D341Med (cell line): ENCODE measurements at regions not wholly inside any gene's neighbourhood (a gene's known extent, or its start where the extent isn't known, plus 50 kb on each side); places are given as distances from the start of the nearest gene placed in this dataset.
"Not testable (repeated sequence)": the region's sequence is repeated elsewhere in the genome, so short reads cannot be mapped to it uniquely, and the experiment has no call there.

Experiments used
- DNase-seq: peaks from one replicate; pipeline ENCODE4 v3.0.0; 2012; ENCODE audit warnings: low spot score

DNA sequence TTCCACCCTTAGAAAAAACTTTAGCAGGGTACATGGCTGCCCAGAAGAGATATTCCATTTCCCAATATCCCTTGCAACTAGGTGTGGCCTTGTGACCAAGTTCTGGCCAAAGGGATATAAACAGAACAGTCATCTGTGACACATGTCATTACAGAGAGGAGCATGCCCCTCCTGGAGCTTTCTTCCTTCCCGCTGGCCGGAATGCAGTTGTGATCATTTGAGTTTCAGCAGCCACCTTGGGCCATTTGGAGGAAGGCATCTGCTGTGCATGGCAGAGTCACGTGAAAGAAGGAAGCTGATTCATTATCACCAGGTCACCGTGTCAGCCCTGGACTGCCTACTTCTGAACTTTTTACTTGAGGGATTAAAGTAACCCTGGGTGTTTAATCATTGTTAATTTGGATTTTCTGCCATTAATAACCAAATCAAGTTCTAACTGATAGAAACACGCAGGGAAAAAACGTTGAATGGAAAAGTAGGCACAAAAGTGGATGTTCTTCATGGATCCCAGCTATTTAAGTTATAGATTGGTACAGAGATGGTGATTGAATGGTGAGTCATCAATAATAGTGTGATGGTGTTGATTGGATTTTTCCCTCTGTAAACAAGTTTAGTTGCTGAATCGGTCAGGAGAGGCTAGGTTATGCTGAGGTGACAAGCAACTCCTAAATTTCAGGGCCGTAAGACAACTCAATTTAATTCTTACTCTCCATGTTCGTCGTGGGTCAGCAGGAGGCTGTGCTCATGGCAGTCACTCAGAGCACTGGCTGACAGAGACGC is 80.7 kb upstream of the CCDC167 start:
- no peak for DNase-seq

DNA sequence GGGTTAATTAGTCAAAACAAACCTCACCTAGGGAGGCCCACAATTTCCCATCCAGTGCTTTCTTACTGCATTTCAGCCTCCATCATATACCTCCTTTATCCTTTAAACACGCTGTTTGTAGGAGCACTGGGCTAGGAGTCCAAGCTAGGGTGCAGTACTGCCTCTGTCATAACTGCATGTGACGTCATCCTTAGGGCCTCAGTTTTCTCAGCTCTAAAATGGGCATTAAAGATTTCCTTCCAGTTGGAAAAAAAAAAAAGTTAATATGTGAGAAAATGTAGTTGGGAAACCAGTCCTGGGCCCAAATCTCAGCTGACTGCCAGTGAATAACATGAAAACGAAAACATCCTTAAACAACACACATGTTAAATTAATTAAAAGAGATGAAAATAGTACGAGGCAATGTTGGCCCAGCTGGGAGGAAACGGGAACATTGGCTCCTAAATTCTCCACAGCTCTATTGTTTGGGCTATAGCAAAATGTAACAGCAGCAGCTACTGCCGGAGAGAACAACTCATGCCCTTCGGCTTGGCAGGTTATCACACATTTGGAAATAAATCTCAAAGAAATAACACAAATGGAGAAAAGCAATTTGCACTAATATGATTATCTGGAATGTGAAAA is 79.9 kb upstream of the CCDC167 start:
- DNase-seq, result no peak

DNA sequence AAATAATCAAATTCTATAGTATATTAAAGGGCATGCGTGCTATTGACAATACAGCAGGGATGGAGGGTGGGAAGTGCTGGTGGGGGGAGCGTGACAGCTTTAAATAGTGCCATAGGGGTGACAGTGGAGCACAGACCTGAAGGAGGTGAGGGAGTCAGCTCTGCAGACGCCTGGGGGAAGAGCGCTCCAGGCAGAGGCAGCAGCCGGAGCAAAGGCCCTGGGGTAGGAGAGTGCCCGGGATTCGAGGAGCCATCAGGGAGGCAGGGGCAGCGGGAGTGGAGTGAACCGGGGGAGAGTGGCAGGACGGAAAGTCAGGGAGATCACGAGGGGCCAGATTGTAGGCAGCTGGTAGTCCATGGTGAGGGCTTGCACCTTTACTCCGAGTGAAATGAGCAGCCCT is 78.4 kb upstream of the CCDC167 start:
- DNase-seq, result no peak

DNA sequence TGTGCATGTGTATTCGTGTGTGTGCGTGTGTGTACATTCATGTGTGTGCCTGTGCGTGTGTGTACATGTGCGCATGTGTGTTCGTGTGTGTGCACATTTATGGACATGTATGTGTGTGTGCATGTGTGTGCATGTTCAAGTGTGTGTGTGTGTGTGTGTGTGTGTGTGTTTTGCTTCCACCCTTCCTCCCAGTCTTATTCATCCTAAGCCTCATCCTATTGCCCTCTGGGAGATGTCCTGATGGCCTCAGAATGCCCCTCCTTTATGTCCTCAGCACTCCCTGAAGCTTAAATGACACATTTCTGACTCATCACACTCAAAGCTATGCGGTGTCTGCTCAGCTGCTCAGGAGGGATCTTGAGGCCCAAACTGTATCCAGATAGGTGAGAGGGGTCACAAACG is 76.6 kb upstream of the CCDC167 start:
- no peak for DNase-seq

DNA sequence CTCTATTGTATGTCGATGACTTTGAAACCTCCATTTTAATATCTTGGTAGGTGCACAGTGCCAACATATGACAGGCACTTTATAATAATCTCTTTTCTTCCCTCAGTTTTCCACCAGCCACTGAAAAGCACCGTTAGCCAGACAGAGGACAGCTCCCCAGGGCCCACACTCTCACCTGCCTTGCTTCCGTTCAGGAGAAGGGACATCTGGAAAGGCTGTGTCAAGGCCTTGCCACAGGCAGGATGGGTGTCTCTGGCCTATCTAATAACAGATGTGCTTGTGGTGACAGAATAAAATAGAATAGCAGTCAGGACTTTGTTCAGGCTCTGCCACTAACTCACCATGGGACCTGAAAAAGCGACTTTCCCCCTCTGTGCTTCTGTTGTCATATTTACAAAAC is 75.5 kb upstream of the CCDC167 start:
- no peak for DNase-seq

DNA sequence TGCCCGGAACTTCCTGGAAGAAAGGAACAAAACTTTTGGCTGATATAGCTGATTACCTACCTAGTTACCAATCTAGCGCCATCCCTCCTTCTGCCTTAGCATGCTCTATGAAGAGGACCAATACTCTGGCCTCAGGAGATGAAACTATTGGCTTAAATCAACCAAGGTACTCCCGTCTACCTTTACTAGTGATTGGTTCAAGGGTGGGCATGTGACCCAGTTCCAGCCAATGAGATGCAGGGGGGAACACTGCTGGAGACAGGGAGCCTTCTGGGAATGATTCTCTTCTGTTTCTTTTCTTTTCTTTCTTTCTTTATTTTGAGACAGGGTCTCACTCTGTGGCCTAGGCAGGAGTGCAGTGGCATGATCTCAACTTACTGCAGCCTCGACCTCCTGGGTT is 72.6 kb upstream of the CCDC167 start:
- DNase-seq, result no peak

DNA sequence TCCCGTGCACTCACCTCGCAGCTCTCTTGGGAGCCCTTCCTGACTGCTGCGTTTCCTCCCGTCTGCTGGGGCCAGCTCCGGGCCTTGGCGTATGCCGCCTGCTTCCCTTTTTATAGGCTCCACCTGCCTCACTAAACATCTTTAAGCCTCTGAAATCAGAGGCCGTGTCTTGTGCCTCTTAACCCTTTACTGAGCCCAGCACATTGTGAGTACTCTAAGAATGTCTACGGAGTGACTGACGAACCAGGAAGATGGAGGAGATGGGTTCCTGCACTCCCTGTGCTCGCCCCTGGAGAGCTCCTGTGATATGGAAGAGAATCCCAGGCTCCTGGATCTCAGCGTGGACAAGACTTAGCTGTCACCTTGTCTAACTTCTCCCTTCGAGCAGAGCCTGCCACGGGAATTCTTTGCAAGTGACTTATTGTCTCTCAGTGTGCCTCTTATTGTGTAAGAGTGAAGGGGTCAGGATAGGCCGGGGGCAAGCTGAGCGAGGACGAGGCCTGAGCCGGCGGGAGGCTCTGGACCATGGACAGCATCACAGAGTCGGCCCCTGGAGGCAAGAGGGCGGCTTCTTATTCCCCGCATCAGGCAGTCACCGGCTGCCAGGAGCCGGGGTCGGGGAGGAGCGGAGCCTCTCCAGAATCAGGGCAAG is 70.9 kb upstream of the CCDC167 start:
- DNase-seq, result peak; percentile 65

DNA sequence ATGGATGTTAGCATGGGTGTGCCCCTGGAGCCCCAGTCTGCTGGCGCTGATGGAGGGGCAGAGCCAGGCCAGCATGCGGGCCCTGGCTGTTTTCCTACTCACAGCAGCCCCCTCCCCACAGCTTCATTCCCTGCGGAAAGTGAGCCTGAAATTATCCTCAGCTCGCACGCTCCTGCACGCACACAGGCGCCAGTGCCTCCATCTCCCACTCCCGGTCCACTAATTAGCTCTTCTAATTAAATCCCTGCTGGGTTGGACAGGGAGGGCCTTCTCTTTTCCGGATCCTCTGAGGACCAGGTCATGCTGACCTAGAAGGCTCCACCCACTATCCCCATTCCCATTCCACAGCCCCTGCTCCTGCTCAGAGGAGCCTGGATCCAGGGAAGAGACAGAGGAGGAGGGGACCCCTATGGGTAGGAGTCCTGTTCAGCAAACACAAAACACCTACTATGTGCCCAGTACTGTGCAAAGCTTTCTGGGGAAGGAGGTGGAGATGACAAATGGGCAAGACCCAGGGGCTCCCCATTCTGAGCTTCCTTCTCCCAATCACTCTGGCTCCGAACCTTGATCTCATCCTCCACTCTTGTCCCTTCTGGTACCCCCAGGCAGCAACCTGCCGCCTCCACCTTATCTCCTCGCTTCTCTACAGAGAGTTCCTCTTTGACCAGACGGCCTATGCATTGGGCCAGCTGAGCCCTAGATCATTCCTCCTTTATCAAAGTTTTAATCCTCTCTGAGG is 70.2 kb upstream of the CCDC167 start:
- no peak for DNase-seq

DNA sequence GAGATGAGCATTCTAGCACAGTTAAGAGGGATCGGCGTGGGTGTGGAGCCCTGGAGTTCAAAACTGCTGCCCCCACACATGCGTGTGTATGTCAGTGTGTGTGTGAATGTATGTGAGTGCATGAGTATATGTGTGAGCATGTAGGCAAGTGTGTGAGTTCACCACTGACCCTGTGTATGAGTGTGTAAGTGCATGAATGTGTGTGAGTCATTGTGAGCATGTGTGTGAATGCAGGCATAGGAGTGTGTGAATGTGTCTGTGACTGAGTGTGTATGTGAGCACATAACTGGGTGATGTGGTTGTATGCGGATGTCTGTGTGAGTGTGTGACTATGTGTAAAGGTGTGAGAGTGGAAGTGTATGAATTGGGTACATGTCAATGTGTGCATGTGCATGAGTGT is 69.6 kb upstream of the CCDC167 start:
- DNase-seq, result no peak

DNA sequence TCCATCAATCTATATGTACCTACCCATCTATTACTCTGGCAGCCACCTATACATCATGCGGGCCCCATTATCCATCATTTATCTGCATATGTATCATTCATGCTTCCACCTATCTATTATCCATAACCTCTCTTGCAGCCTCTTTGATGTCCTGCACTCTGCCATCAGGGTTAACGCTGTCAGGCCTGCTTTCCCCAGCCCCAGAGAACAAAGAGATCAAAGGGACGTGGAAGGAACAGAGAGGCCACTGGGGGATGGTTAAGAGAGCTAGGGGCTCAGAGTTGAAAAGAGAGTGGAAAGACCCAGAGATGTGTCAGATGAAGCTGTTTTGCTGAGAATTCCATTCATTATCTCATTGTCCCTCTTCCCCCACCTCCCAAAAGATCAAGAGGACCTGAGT is 67.3 kb upstream of the CCDC167 start:
- no peak for DNase-seq

DNA sequence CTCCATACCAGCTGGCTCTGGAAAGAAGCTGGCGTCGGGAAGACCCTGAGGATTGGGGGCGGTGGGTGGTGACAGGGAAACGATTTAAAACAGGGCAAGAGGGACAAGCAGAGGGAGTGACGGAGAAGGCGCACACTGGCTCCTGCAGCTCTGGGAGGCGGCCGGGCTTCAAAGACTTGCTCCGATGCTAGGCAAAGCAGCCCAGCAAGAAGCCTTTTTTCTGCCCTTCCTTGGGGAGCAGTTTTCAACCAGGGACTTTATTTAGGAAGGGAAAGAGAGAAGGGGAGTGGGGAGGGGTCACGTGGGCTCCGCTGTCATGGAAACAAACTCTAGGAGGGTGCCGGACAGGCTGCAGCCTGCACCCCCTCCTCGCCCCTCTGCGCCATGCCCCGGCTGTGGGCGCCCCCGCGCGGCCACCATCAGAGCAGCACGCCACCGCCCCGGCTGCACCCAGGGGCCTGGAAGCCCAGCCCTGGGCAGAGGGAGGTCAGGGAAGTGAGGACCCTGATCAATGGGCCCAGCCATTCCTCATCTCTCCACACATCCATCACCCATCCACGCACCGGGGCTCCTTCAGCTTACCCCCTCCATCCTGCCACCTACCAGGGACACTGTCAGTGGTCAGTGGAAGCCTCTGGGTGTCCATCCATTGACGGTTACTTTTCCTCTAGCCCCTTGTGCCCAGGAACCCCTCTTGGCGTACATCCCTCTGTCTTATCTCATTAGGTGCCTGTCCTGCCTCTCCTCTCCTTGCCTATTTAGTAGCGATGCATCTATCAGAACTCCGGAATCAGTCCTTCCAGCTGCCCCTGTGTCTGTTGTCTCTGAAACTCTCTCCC is 66.6 kb upstream of the CCDC167 start:
- DNase-seq, result peak; percentile 93

DNA sequence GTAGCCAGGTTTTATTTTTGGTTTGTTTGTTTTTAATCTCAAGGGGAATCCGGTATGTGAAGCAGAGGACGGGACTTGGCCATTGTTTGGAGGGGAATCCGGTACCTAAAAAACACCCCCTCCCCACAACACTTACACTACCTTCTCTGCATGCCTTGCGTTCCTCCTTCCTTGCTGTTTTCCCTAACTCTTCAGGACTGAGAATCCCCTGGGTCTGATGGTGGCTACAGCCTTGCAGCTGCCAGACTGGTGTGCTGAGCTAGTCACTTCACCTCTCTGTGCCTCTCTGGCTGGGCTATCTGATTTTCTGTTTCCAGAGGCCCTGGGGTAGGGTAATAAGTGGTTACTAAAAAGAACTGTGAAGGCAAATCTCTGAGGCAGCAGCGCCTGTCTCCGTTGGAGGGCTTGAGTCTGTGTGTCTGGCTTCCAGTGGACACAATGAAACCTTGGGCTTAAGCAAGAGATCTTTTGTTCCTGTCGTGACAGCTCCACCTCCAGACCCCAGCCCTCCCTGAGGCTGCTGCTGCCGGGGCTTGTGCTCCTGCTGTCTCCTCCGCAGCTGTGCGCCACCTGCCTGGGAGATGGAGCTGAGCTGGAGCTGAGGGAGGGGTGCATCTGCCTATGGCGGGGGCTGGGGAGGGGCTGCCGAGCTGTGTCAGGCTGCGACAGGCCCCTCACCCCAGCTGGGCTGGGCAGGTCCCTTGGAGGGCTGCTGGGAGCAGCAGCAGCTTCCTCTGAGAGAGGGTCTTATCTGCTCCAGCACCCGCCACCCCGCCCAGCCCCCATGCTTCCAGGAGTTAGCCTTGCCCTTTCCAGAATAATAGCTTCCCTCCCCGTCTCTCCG is 65.8 kb upstream of the CCDC167 start:
- DNase-seq, result peak; percentile 71

DNA sequence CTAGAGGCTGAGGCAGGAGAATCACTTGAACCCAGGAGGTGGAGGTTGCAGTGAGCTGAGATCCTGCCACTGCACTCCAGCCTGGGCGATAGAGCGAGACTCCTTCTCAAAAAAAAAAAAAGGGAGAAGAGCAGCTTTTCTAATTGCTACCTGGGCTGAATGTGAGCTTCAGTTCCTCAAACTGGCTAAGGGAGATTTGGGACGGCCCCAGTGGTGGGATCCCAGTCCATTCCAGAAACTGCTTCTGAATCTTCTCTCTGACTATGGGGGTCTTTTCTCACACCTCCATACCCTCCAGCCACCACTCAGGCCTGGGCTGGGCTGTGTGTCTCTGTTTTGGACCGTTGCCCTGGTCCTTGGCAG is 63.2 kb upstream of the CCDC167 start:
- not testable (repeated sequence) for DNase-seq

DNA sequence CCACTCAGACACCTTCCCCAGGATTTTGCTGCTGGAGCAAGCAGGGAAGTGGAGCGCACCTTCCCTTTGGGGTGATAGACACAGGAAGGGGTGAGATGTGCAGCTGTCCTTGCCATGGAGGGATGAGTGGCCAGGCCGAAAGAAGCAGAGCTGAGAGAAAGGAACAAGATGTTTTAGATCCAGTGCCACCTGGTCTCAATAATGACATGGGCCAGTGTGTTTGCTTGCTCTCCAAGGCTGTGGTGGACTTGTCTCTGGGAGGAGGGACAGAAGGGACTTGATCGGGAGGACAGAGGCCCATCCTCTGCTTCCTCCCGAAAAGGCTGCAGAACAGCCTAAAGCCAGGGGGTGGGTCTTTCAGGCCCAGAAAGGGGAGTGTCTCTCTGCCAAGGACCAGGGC is 61.7 kb upstream of the CCDC167 start:
- DNase-seq, result no peak

DNA sequence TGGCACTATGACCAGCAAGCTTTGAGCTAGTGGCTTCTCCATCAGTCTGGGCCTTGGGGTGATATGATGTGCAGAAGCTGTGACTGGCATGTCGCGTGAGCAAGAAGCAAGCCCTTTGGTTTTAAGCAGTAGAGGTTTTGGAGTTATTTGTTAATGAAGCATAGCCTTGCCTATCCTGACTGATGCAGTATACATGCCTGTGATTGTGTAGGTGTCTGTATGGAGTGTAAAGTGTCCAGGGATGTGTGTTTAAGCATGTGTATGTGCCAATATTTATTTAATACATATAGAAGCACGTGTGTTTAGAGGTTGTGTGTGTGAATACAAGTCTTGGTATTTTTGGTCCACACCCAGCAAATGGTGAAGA is 61.0 kb upstream of the CCDC167 start:
- DNase-seq, result no peak

DNA sequence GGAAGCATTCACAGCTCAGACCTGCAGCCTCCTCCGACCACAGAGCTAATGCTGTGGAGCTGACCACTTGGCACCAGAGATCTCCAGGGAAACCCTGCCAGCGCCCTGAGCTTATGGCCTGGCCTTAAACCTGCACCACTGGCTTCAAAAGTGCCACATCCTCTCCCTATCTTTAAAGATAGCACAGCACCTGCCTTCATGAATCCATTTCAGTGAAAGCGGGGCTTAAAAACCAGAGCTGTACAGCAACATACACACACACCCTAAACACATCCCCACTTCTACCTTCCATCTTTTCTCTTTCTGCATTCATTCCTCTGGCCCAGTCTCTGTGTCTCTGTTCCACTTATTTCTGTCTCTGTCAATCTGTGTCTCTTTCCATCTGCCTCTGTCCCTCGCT is 59.8 kb upstream of the CCDC167 start:
- no peak for DNase-seq

DNA sequence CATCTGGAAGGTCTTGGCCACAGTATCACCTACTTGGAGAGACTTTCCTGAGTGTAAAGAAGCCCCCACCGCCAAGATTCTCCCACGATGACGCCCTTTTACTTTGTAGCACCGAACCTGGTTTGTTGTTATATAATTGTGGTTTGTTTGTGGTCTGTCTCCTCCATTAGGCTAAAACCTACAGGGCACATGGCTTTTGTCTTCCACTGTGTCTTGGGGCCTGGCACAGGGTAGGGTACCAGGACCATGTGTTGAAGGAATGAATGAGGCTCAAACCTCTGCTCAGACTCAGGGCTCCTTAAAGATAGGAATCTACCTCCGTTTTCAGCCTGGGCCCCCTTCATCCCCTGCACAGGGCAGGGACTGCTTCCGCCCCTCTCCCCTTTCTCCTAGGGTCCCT is 59.4 kb upstream of the CCDC167 start:
- no peak for DNase-seq

DNA sequence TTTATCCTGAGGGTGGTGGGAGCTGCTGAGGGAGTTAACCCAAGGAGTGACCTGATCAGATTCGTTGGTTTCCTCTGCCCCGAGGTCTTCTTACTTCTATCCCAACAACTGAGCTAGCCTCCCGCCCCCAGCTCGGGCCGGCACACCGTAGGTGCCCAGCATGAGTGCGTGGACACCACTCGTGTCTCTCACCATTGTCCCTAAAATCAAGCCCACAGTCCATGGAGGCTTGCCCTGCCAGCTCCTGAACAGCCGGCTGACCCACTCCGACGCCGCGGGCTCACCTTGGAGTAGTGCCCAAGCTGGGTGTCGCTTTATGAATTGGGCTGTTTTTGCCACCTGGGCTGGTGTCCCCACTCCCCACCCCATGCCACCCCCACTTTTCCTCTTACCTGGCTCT is 59.0 kb upstream of the CCDC167 start:
- DNase-seq, result no peak

DNA sequence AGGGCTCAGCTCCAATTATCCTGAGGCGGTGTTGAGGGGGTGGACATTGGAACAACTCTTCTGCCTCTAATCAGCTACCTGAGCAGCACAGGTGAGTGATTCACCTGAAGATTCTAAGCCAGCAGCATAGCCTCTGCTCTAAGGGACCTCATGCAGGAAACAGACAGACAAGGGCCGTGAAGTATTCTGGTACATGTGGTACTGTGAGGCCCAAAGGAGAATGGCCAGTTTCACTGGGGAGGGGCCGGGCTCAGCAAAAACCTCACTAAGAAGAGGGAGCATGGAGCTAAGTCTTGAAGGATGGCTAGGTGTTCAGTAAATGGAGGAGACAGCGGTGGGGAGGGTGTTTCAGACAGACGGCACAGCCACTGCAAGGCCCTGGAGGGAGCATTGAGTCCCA is 58.5 kb upstream of the CCDC167 start:
- DNase-seq, result no peak

DNA sequence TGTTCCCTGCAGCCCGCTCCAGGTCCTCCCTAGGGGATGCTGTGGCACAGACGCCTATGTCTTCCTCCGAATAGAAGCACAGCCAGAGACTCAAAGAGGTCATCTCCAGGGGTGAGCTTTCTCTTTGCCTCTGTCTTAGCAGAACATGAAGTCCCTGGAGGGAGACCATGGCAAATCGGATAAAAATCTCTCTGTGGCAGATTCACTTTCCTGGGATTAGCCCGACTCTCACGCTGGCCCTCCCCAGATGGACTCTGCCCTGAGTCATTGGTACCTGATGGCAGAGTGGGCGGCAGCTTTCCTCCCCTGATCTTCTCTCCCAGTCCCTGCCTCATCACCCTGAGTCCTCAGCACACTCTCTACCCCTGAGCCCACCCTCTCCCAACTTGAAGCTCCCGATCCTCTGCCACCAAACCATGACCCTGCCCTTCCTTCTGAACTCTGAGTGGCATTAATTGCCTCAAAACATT is 58.0 kb upstream of the CCDC167 start:
- peak; percentile 64 for DNase-seq
